Retinal pigment epithelial cell (primary cell): ENCODE measurements at regions not wholly inside any gene's neighbourhood (a gene's known extent, or its start where the extent isn't known, plus 50 kb on each side); places are given as distances from the start of the nearest gene placed in this dataset.
"Not testable (repeated sequence)": the region's sequence is repeated elsewhere in the genome, so short reads cannot be mapped to it uniquely, and the experiment has no call there.

Experiments used
- DNase-seq: peaks from one replicate; pipeline ENCODE4 v3.0.0-alpha.2; 2010; ENCODE audit warnings: low read depth
- H3K4me3 ChIP-seq: 2 replicates; pipeline ENCODE4 v1.5.1; 2011; ENCODE audit warnings: mild to moderate bottlenecking, low read length, control low read depth, moderate library complexity
- CTCF ChIP-seq: conservative IDR thresholded peaks from 2 replicates; pipeline ENCODE4 v1.5.1; 2011; ENCODE audit warnings: low read depth, low read length, control low read depth, inconsistent platforms

GRCh38 chr2:65979446-65979845 is 455.5 kb upstream of the MEIS1 start:
- H3K4me3 ChIP-seq = no peak overlapping the region
- DNase-seq = no peak
- no peak for TF ChIP-seq CTCF

GRCh38 chr2:65974067-65974723 is 460.7 kb upstream of the MEIS1 start:
- TF ChIP-seq CTCF = no peak
- H3K4me3 ChIP-seq = no peak overlapping the region
- no peak for DNase-seq

GRCh38 chr2:65969161-65969560 is 465.8 kb upstream of the MEIS1 start:
- TF ChIP-seq CTCF = no peak
- DNase-seq = no peak
- no peak overlapping the region for H3K4me3 ChIP-seq

- H3K4me3 ChIP-seq, DNase-seq: not testable (repeated sequence)
Measured at GRCh38 chr2:65963303-65963702, 471.6 kb upstream of the MEIS1 start.

- no peak overlapping the region for H3K4me3 ChIP-seq
- DNase-seq = no peak
- TF ChIP-seq CTCF = no peak
Measured at GRCh38 chr2:65960953-65961352, 474.0 kb upstream of the MEIS1 start.

GRCh38 chr2:65957886-65958285 is 477.0 kb upstream of the MEIS1 start:
- H3K4me3 ChIP-seq = no peak overlapping the region
- TF ChIP-seq CTCF = no peak
- DNase-seq = no peak

- no peak for DNase-seq
- H3K4me3 ChIP-seq = no peak overlapping the region
- no peak for TF ChIP-seq CTCF
Measured at GRCh38 chr2:65957454-65957853, 477.5 kb upstream of the MEIS1 start.

GRCh38 chr2:65955259-65955658 is 479.7 kb upstream of the MEIS1 start:
- no peak for DNase-seq
- no peak overlapping the region for H3K4me3 ChIP-seq
- no peak for TF ChIP-seq CTCF
